ENCODE measurements at regions not wholly inside any gene's neighbourhood (a gene's known extent, or its start where the extent isn't known, plus 50 kb on each side); places are given as distances from the start of the nearest gene placed in this dataset.

- no peak overlapping the region for H3K27ac Mint-ChIP-seq (ENCODE audit: unreplicated experiment)
- no peaks in the 10 kb centered on the region for H3K9me3 Mint-ChIP-seq (ENCODE audit: unreplicated experiment)
- H3K4me1 Mint-ChIP-seq (ENCODE audit: unreplicated experiment), result peaks cover 3% of the 10 kb centered on the region
- no peaks in the 10 kb centered on the region for H3K36me3 Mint-ChIP-seq (ENCODE audit: low read depth, unreplicated experiment)
- no peak for DNase-seq (ENCODE audit: low spot score)
- TF ChIP-seq, protein P1, sequence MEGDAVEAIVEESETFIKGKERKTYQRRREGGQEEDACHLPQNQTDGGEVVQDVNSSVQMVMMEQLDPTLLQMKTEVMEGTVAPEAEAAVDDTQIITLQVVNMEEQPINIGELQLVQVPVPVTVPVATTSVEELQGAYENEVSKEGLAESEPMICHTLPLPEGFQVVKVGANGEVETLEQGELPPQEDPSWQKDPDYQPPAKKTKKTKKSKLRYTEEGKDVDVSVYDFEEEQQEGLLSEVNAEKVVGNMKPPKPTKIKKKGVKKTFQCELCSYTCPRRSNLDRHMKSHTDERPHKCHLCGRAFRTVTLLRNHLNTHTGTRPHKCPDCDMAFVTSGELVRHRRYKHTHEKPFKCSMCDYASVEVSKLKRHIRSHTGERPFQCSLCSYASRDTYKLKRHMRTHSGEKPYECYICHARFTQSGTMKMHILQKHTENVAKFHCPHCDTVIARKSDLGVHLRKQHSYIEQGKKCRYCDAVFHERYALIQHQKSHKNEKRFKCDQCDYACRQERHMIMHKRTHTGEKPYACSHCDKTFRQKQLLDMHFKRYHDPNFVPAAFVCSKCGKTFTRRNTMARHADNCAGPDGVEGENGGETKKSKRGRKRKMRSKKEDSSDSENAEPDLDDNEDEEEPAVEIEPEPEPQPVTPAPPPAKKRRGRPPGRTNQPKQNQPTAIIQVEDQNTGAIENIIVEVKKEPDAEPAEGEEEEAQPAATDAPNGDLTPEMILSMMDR (IDR thresholded peaks at IDR 0.05; ENCODE audit: unreplicated experiment), result no peak
- no peaks in the 10 kb centered on the region for H3K27me3 Mint-ChIP-seq (ENCODE audit: unreplicated experiment)
- no peak overlapping the region for H3K4me3 Mint-ChIP-seq (ENCODE audit: unreplicated experiment)
Measured at GRCh38 chr9:2418619-2419018, 203.0 kb upstream of the VLDLR start.

- Mint-ChIP-seq H3K27me3 (ENCODE audit: unreplicated experiment) (no peaks in the 10 kb centered on the region), H3K36me3 (ENCODE audit: low read depth, unreplicated experiment) (no peaks in the 10 kb centered on the region)
Measured at GRCh38 chr9:2419347-2419746, 202.2 kb upstream of the VLDLR start.

DNA sequence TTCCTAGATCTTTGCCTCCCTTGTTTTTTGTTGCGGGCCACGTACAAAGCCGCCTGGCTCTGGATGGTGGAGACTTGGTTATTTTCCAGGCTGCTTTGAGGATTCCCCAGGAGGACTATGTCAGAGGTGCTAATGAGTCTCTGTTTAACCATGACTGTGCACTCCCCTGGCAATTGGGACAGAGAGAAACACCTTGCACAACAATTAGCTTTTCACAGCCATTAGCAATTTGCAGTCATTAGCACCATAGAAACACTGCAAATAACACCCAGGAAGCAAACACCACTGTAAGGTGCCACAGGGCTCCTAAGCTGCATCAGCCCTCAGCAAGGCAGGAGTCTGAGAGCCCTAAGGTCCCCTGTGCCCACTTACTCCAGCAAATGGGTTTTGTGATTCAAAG, 201.0 kb upstream of the VLDLR start:
- Mint-ChIP-seq H3K27me3 (ENCODE audit: unreplicated experiment) (peaks cover 1% of the 10 kb centered on the region), H3K36me3 (ENCODE audit: low read depth, unreplicated experiment) (no peaks in the 10 kb centered on the region), H3K9me3 (ENCODE audit: unreplicated experiment) (no peaks in the 10 kb centered on the region), H3K4me3 (ENCODE audit: unreplicated experiment) (no peak overlapping the region), H3K27ac (ENCODE audit: unreplicated experiment) (no peak overlapping the region), H3K4me1 (ENCODE audit: unreplicated experiment) (peaks cover 3% of the 10 kb centered on the region)
- TF ChIP-seq, protein P1 (IDR thresholded peaks at IDR 0.05; ENCODE audit: unreplicated experiment), result no peak
- DNase-seq (ENCODE audit: low spot score), result no peak

More at GRCh38 chr9:2419347-2419746, 202.2 kb upstream of the VLDLR start:
- H3K4me1 Mint-ChIP-seq (ENCODE audit: unreplicated experiment), result peaks cover 3% of the 10 kb centered on the region
- H3K27ac Mint-ChIP-seq (ENCODE audit: unreplicated experiment), result no peak overlapping the region
- no peak for DNase-seq (ENCODE audit: low spot score)
- no peak overlapping the region for H3K4me3 Mint-ChIP-seq (ENCODE audit: unreplicated experiment)
- TF ChIP-seq, protein P1 (IDR thresholded peaks at IDR 0.05; ENCODE audit: unreplicated experiment), result no peak
- H3K9me3 Mint-ChIP-seq (ENCODE audit: unreplicated experiment), result no peaks in the 10 kb centered on the region

DNA sequence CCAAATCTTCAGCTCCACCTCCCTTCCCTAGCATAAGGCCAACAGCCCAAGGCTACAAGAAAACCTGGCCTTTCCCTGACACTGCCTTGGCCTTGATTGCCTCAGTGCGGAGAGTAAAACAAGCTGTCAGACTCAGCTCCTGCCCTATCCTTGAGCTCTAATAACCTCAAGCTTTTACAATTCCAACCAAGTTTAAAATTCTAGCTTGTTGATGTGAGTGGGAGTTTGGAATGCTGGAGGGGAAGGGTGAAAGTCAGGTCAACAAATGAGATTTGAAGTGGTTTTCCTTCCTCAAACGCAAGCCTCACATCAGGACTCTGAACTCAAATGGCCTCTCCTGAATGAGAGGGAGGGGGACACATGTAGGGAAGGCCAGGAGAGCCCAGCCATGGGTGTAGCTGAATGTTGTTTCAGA, 197.0 kb upstream of the VLDLR start:
- no peak overlapping the region for H3K4me3 Mint-ChIP-seq (ENCODE audit: unreplicated experiment)
- H3K36me3 Mint-ChIP-seq (ENCODE audit: low read depth, unreplicated experiment), result no peaks in the 10 kb centered on the region
- TF ChIP-seq, protein P1 (IDR thresholded peaks at IDR 0.05; ENCODE audit: unreplicated experiment), result no peak
- peaks cover 6% of the 10 kb centered on the region for H3K27me3 Mint-ChIP-seq (ENCODE audit: unreplicated experiment)
- DNase-seq (ENCODE audit: low spot score), result no peak
- no peaks in the 10 kb centered on the region for H3K9me3 Mint-ChIP-seq (ENCODE audit: unreplicated experiment)
- H3K4me1 Mint-ChIP-seq (ENCODE audit: unreplicated experiment), result no peaks in the 10 kb centered on the region
- no peak overlapping the region for H3K27ac Mint-ChIP-seq (ENCODE audit: unreplicated experiment)

DNA sequence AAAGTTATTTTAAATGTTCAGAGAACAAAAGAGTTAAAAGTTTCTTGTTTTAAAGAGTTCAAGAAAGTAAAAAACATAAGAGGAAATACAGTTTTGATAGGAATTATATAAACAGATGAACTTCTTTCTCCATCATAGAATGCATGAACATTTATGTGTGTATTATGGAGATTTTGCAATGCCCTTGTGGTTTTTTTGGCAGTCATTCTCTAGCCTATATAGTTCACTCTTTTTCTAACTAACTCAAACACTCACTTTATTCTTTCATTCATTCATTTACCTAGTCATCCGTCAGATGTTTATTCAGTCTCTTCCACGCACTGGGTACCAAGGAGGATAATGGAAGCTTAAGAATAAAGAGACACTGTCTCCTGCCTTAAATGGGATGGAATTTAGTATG, 195.9 kb upstream of the VLDLR start:
- DNase-seq (ENCODE audit: low spot score), result no peak
- no peaks in the 10 kb centered on the region for H3K4me1 Mint-ChIP-seq (ENCODE audit: unreplicated experiment)
- no peaks in the 10 kb centered on the region for H3K36me3 Mint-ChIP-seq (ENCODE audit: low read depth, unreplicated experiment)
- TF ChIP-seq, protein P1 (IDR thresholded peaks at IDR 0.05; ENCODE audit: unreplicated experiment), result no peak
- H3K9me3 Mint-ChIP-seq (ENCODE audit: unreplicated experiment), result no peaks in the 10 kb centered on the region
- peaks cover 6% of the 10 kb centered on the region for H3K27me3 Mint-ChIP-seq (ENCODE audit: unreplicated experiment)
- H3K27ac Mint-ChIP-seq (ENCODE audit: unreplicated experiment), result no peak overlapping the region
- no peak overlapping the region for H3K4me3 Mint-ChIP-seq (ENCODE audit: unreplicated experiment)

Data from endothelial cell (in vitro differentiated cells).